NAMALWA (cell line): ENCODE measurements at regions not wholly inside any gene's neighbourhood (a gene's known extent, or its start where the extent isn't known, plus 50 kb on each side); places are given as distances from the start of the nearest gene placed in this dataset.
"Not testable (repeated sequence)": the region's sequence is repeated elsewhere in the genome, so short reads cannot be mapped to it uniquely, and the experiment has no call there.

Source experiments
- DNase-seq: peaks from one replicate; pipeline ENCODE4 v3.0.0-alpha.2; 2015; ENCODE audit warnings: low spot score

GRCh38 chr5:30596495-30597064 is 596.9 kb upstream of the CDH6 start:
- DNase-seq: no peak

GRCh38 chr5:30594331-30594730 is 599.2 kb upstream of the CDH6 start:
- no peak for DNase-seq

GRCh38 chr5:30592833-30593232 is 600.7 kb upstream of the CDH6 start:
- DNase-seq: no peak

GRCh38 chr5:30581198-30581935 is 612.1 kb upstream of the CDH6 start:
- no peak for DNase-seq

GRCh38 chr5:30574761-30575160 is 618.7 kb upstream of the CDH6 start:
- no peak for DNase-seq

GRCh38 chr5:30572279-30572678 is 621.2 kb upstream of the CDH6 start:
- DNase-seq: no peak

- DNase-seq: no peak
These were observed 631.7 kb upstream of the CDH6 start for GRCh38 chr5:30561771-30562170.

GRCh38 chr5:30551618-30552017 is 641.9 kb upstream of the CDH6 start:
- DNase-seq: no peak

GRCh38 chr5:30548580-30549305 is 644.7 kb upstream of the CDH6 start:
- no peak for DNase-seq

GRCh38 chr5:30540150-30540549 is 653.3 kb upstream of the CDH6 start:
- no peak for DNase-seq

- no peak for DNase-seq
These were observed 654.4 kb upstream of the CDH6 start for GRCh38 chr5:30539004-30539634.

GRCh38 chr5:30525353-30525752 is 668.1 kb upstream of the CDH6 start:
- DNase-seq: no peak

GRCh38 chr5:30524428-30524827 is 669.1 kb upstream of the CDH6 start:
- no peak for DNase-seq

- DNase-seq: no peak
These were observed 670.4 kb upstream of the CDH6 start for GRCh38 chr5:30523061-30523460.

- no peak for DNase-seq
These were observed 688.2 kb upstream of the CDH6 start for GRCh38 chr5:30505014-30505886.

- no peak for DNase-seq
These were observed 691.2 kb upstream of the CDH6 start for GRCh38 chr5:30502277-30502676.

GRCh38 chr5:30501065-30501464 is 692.4 kb upstream of the CDH6 start:
- DNase-seq: no peak

- no peak for DNase-seq
These were observed 693.0 kb upstream of the CDH6 start for GRCh38 chr5:30500513-30500912.

GRCh38 chr5:30499402-30499801 is 694.1 kb upstream of the CDH6 start:
- DNase-seq: no peak

- no peak for DNase-seq
These were observed 694.5 kb upstream of the CDH6 start for GRCh38 chr5:30498972-30499371.

- not testable (repeated sequence) for DNase-seq
These were observed 695.0 kb upstream of the CDH6 start for GRCh38 chr5:30498509-30498908.

GRCh38 chr5:30494113-30494512 is 699.4 kb upstream of the CDH6 start:
- peak; percentile 6 for DNase-seq
